CD4-positive, alpha-beta T cell (primary cell): ENCODE measurements at regions not wholly inside any gene's neighbourhood (a gene's known extent, or its start where the extent isn't known, plus 50 kb on each side); places are given as distances from the start of the nearest gene placed in this dataset.

Experiments used
- ATAC-seq: fragments of 200-7000 bp; cut with Tn5 transposase; one replicate; pipeline ENCODE4 v1.10.0; 2022; ENCODE audit warnings: mild to moderate bottlenecking; ENCODE audit not compliant: poor library complexity
- CTCF ChIA-PET: fragments of 350-600 bp; sonication (Branson Sonifier 250); formaldehyde crosslinking; loops from one replicate; lab custom pipeline; 2021; ENCODE audit warnings: antibody characterized with exemption, inconsistent platforms; lab: Charles Lee
- POLR2A ChIA-PET: fragments of 350-600 bp; sonication (Branson Sonifier 250); formaldehyde crosslinking; loops from one replicate; lab custom pipeline; 2021; ENCODE audit warnings: antibody characterized with exemption, inconsistent platforms; lab: Charles Lee
- DNase-seq, 14 experiments: peaks; one replicate each; pipeline ENCODE4 v3.0.0-alpha.2; 2013 to 2020; ENCODE audit warnings: mixed read lengths in 2 of 14
- H3K27ac ChIP-seq, 2 donors: one replicate each; pipeline versions ENCODE4 v1.5.1 to v1.7.0; 2013; ENCODE audit warnings: low read length in 2 of 2, low read depth in 1 of 2, mild to moderate bottlenecking in 1 of 2
- H3K27me3 ChIP-seq, 2 experiments: 1 replicate in 1 of 2; 2 replicates in 1 of 2; pipeline versions ENCODE4 v1.6.1 to v1.7.0; 2013; ENCODE audit warnings: low read length in 2 of 2, control low read depth in 1 of 2, mild to moderate bottlenecking in 1 of 2, moderate library complexity in 1 of 2; ENCODE audit not compliant: insufficient read depth in 2 of 2, control insufficient read depth in 1 of 2
- H3K36me3 ChIP-seq: one replicate; pipeline ENCODE4 v1.6.1; 2013; ENCODE audit warnings: low read length, control low read depth; ENCODE audit not compliant: insufficient read depth
- H3K4me1 ChIP-seq: one replicate; pipeline ENCODE4 v1.6.1; 2013; ENCODE audit warnings: low read length, control low read depth; ENCODE audit not compliant: insufficient read depth
- H3K4me3 ChIP-seq: one replicate; pipeline ENCODE4 v1.5.1; 2013; ENCODE audit warnings: mild to moderate bottlenecking, low read length, moderate library complexity
- H3K9me3 ChIP-seq, 2 experiments: 1 replicate in 1 of 2; 2 replicates in 1 of 2; pipeline versions ENCODE4 v1.6.1 to v1.7.0; 2013; ENCODE audit warnings: low read length in 2 of 2, mild to moderate bottlenecking in 2 of 2, control low read depth in 1 of 2, moderate library complexity in 1 of 2; ENCODE audit not compliant: control insufficient read depth in 1 of 2, insufficient read depth in 1 of 2
- H3K27ac Mint-ChIP-seq: one replicate; pipeline ENCODE4 v1.8.0; 2020; ENCODE audit warnings: mixed read lengths
- H3K27me3 Mint-ChIP-seq: one replicate; pipeline ENCODE4 v1.8.0; 2021; ENCODE audit warnings: mixed read lengths
- H3K36me3 Mint-ChIP-seq: one replicate; pipeline ENCODE4 v1.8.0; 2021; ENCODE audit warnings: low read depth, mixed read lengths
- H3K4me1 Mint-ChIP-seq: one replicate; pipeline ENCODE4 v1.8.0; 2021; ENCODE audit warnings: low read depth, mixed read lengths
- H3K4me3 Mint-ChIP-seq: one replicate; pipeline ENCODE4 v1.8.0; 2020; ENCODE audit warnings: mild to moderate bottlenecking, mixed read lengths
- H3K9me3 Mint-ChIP-seq: one replicate; pipeline ENCODE4 v1.8.0; 2020; ENCODE audit warnings: mixed read lengths
- intact Hi-C, 2 experiments: fragments of 100-400 bp; cut with DNase I in 1 of 2; cut with micrococcal nuclease in 1 of 2; formaldehyde crosslinking; loops; one replicate each; pipeline versions ENCODE4 v1.15.1 to v1.9.0; 2023 to 2025; cut with DNase I, micrococcal nuclease
- TF ChIP-seq, protein P1 (sequence below): fragments of 200-600 bp; IDR thresholded peaks from one replicate; pipeline ENCODE4 v1.8.0; 2022; ENCODE audit warnings: antibody characterized with exemption, mild to moderate bottlenecking

- ATAC-seq = no peak
- Mint-ChIP-seq H3K4me3 (no peak overlapping the region), H3K9me3 (no peaks in the 10 kb centered on the region), H3K4me1 (no peaks in the 10 kb centered on the region), H3K36me3 (no peaks in the 10 kb centered on the region), H3K27me3 (peaks cover 3% of the 10 kb centered on the region), H3K27ac (no peak overlapping the region)
- no peaks in the 10 kb centered on the region for H3K36me3 ChIP-seq
- POLR2A ChIA-PET = no interaction called here
- CTCF ChIA-PET = no interaction called here
- no peak for DNase-seq
- H3K27ac ChIP-seq = no peak overlapping the region
- H3K9me3 ChIP-seq = peaks cover 0 to 11% of the 10 kb centered on the region in 2 experiments
- TF ChIP-seq, protein P1, sequence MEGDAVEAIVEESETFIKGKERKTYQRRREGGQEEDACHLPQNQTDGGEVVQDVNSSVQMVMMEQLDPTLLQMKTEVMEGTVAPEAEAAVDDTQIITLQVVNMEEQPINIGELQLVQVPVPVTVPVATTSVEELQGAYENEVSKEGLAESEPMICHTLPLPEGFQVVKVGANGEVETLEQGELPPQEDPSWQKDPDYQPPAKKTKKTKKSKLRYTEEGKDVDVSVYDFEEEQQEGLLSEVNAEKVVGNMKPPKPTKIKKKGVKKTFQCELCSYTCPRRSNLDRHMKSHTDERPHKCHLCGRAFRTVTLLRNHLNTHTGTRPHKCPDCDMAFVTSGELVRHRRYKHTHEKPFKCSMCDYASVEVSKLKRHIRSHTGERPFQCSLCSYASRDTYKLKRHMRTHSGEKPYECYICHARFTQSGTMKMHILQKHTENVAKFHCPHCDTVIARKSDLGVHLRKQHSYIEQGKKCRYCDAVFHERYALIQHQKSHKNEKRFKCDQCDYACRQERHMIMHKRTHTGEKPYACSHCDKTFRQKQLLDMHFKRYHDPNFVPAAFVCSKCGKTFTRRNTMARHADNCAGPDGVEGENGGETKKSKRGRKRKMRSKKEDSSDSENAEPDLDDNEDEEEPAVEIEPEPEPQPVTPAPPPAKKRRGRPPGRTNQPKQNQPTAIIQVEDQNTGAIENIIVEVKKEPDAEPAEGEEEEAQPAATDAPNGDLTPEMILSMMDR = no peak
- intact Hi-C loops = no loop called here
- peaks cover 0 to 2% of the 10 kb centered on the region in 2 experiments for H3K27me3 ChIP-seq
- H3K4me3 ChIP-seq = no peak overlapping the region
- H3K4me1 ChIP-seq = no peaks in the 10 kb centered on the region
Measured at GRCh38 chr22:49417326-49417725, 410.3 kb downstream of the BRD1 start.

- Mint-ChIP-seq H3K27me3 (peaks cover 3% of the 10 kb centered on the region), H3K36me3 (no peaks in the 10 kb centered on the region), H3K9me3 (no peaks in the 10 kb centered on the region), H3K4me3 (no peak overlapping the region), H3K4me1 (no peaks in the 10 kb centered on the region), H3K27ac (no peak overlapping the region)
- peaks cover 0 to 7% of the 10 kb centered on the region in 2 experiments for H3K9me3 ChIP-seq
- ATAC-seq = no peak
- no peak overlapping the region for H3K27ac ChIP-seq
- H3K4me3 ChIP-seq = no peak overlapping the region
- peaks cover 0 to 2% of the 10 kb centered on the region in 2 experiments for H3K27me3 ChIP-seq
- intact Hi-C loops = no loop called here
- ChIA-PET CTCF (interaction anchor here (0.6 kb wide), 1 partner anchor 283 kb away, joined by 3 read pairs; no protein-coding TSS in a partner anchor), POLR2A (no interaction called here)
- H3K4me1 ChIP-seq = no peaks in the 10 kb centered on the region
- no peak for DNase-seq
- no peaks in the 10 kb centered on the region for H3K36me3 ChIP-seq
- TF ChIP-seq, protein P1 = no peak
Measured at GRCh38 chr22:49415151-49415951, 412.3 kb downstream of the BRD1 start.

GRCh38 chr22:49413551-49413950 lies 414.1 kb downstream of the BRD1 start:
- CTCF ChIA-PET = no interaction called here
- no peaks in the 10 kb centered on the region for H3K4me1 ChIP-seq
- POLR2A ChIA-PET = no interaction called here

More at GRCh38 chr22:49413551-49413950, 414.1 kb downstream of the BRD1 start:
- peaks cover 5% of the 10 kb centered on the region for H3K9me3 Mint-ChIP-seq
- ATAC-seq (no peak), DNase-seq (no peak)
- TF ChIP-seq, protein P1 = no peak
- intact Hi-C loops = no loop called here
- H3K27me3 Mint-ChIP-seq = peaks cover 10% of the 10 kb centered on the region
- H3K27ac ChIP-seq = no peak overlapping the region
- H3K36me3 ChIP-seq = no peaks in the 10 kb centered on the region
- no peaks in the 10 kb centered on the region for H3K36me3 Mint-ChIP-seq
- no peaks in the 10 kb centered on the region for H3K27me3 ChIP-seq
- no peak overlapping the region for H3K27ac Mint-ChIP-seq
- H3K4me1 Mint-ChIP-seq = no peaks in the 10 kb centered on the region
- H3K9me3 ChIP-seq = peaks cover 0 to 1% of the 10 kb centered on the region in 2 experiments
- no peak overlapping the region for H3K4me3 ChIP-seq
- H3K4me3 Mint-ChIP-seq = no peak overlapping the region
